H1 (cell line): ENCODE measurements at regions not wholly inside any gene's neighbourhood (a gene's known extent, or its start where the extent isn't known, plus 50 kb on each side); places are given as distances from the start of the nearest gene placed in this dataset.

Source experiments
- BRCA1 ChIP-seq: IDR thresholded peaks from 2 replicates; pipeline ENCODE4 v1.6.1; 2012; ENCODE audit warnings: low read depth, low read length, improper control_type of control experiment
- CTBP2 ChIP-seq: IDR thresholded peaks from 2 replicates; pipeline ENCODE4 v1.7.0; 2011; ENCODE audit warnings: borderline replicate concordance, mild to moderate bottlenecking, moderate library complexity, mixed read lengths, low read length; ENCODE audit not compliant: insufficient read depth, insufficient read length
- EZH2 ChIP-seq: fragments of 200-600 bp; sonication (generic); IDR thresholded peaks from 2 replicates; pipeline ENCODE4 v1.7.1; 2012; ENCODE audit warnings: low read depth, mild to moderate bottlenecking, moderate library complexity, low read length, inconsistent platforms; ENCODE audit not compliant: severe bottlenecking
- NANOG ChIP-seq: IDR thresholded peaks from 2 replicates; pipeline ENCODE4 v1.6.1; 2011; ENCODE audit warnings: low read length, low read depth, mild to moderate bottlenecking, inconsistent platforms; ENCODE audit not compliant: insufficient read depth, poor library complexity, severe bottlenecking
- RAD21 ChIP-seq, 2 experiments: IDR thresholded peaks in 1 of 2; conservative IDR thresholded peaks in 1 of 2; 2 replicates each; pipeline ENCODE4 v1.6.1; 2011; ENCODE audit warnings: low read depth in 2 of 2, low read length in 2 of 2, improper control_type of control experiment in 1 of 2, inconsistent platforms in 1 of 2, mild to moderate bottlenecking in 1 of 2, moderate library complexity in 1 of 2
- SIN3A ChIP-seq, 2 experiments: IDR thresholded peaks in 1 of 2; conservative IDR thresholded peaks in 1 of 2; 2 replicates each; pipeline ENCODE4 v1.6.1; 2011 to 2012; ENCODE audit warnings: low read length in 2 of 2, improper control_type of control experiment in 1 of 2, low read depth in 1 of 2, mild to moderate bottlenecking in 1 of 2
- SIRT6 ChIP-seq: IDR thresholded peaks from one replicate; pipeline ENCODE4 v1.7.1; 2012; ENCODE audit warnings: low read length, inconsistent platforms
- TEAD4 ChIP-seq: IDR thresholded peaks from 2 replicates; pipeline ENCODE4 v1.6.1; 2012; ENCODE audit warnings: low read depth, low read length, inconsistent platforms, mixed read lengths
- TF ChIP-seq, protein P1 (sequence below): fragments of 300-600 bp; sonication (generic); IDR thresholded peaks from 2 replicates; pipeline ENCODE4 v1.7.1; 2012; ENCODE audit warnings: low read length, moderate library complexity, mild to moderate bottlenecking, inconsistent platforms; ENCODE audit not compliant: insufficient replicate concordance
- TF ChIP-seq, protein P2 (sequence below): IDR thresholded peaks from 2 replicates; pipeline ENCODE4 v1.6.1; 2011; ENCODE audit warnings: low read length, improper control_type of control experiment

DNA sequence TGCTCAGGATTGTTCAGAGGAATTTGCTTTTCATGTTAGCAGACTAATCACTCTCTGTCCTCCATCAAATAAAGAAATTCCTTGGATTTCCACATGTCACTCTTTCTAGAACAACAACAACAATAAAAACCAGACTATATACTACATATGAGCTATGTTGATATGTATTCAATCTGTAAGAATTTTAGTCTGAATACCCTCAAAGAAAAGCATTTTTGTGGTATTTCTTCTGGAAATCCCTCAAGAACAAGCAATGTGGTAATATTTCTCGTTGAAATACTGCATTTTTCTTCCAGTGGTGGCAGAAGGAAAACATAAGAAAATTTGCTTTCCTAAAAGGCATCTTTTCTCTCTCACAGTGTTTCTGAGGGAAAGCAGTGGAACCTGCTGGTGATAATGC, 312.6 kb upstream of the RSPO3 start (continued):
- TF ChIP-seq, protein P1, sequence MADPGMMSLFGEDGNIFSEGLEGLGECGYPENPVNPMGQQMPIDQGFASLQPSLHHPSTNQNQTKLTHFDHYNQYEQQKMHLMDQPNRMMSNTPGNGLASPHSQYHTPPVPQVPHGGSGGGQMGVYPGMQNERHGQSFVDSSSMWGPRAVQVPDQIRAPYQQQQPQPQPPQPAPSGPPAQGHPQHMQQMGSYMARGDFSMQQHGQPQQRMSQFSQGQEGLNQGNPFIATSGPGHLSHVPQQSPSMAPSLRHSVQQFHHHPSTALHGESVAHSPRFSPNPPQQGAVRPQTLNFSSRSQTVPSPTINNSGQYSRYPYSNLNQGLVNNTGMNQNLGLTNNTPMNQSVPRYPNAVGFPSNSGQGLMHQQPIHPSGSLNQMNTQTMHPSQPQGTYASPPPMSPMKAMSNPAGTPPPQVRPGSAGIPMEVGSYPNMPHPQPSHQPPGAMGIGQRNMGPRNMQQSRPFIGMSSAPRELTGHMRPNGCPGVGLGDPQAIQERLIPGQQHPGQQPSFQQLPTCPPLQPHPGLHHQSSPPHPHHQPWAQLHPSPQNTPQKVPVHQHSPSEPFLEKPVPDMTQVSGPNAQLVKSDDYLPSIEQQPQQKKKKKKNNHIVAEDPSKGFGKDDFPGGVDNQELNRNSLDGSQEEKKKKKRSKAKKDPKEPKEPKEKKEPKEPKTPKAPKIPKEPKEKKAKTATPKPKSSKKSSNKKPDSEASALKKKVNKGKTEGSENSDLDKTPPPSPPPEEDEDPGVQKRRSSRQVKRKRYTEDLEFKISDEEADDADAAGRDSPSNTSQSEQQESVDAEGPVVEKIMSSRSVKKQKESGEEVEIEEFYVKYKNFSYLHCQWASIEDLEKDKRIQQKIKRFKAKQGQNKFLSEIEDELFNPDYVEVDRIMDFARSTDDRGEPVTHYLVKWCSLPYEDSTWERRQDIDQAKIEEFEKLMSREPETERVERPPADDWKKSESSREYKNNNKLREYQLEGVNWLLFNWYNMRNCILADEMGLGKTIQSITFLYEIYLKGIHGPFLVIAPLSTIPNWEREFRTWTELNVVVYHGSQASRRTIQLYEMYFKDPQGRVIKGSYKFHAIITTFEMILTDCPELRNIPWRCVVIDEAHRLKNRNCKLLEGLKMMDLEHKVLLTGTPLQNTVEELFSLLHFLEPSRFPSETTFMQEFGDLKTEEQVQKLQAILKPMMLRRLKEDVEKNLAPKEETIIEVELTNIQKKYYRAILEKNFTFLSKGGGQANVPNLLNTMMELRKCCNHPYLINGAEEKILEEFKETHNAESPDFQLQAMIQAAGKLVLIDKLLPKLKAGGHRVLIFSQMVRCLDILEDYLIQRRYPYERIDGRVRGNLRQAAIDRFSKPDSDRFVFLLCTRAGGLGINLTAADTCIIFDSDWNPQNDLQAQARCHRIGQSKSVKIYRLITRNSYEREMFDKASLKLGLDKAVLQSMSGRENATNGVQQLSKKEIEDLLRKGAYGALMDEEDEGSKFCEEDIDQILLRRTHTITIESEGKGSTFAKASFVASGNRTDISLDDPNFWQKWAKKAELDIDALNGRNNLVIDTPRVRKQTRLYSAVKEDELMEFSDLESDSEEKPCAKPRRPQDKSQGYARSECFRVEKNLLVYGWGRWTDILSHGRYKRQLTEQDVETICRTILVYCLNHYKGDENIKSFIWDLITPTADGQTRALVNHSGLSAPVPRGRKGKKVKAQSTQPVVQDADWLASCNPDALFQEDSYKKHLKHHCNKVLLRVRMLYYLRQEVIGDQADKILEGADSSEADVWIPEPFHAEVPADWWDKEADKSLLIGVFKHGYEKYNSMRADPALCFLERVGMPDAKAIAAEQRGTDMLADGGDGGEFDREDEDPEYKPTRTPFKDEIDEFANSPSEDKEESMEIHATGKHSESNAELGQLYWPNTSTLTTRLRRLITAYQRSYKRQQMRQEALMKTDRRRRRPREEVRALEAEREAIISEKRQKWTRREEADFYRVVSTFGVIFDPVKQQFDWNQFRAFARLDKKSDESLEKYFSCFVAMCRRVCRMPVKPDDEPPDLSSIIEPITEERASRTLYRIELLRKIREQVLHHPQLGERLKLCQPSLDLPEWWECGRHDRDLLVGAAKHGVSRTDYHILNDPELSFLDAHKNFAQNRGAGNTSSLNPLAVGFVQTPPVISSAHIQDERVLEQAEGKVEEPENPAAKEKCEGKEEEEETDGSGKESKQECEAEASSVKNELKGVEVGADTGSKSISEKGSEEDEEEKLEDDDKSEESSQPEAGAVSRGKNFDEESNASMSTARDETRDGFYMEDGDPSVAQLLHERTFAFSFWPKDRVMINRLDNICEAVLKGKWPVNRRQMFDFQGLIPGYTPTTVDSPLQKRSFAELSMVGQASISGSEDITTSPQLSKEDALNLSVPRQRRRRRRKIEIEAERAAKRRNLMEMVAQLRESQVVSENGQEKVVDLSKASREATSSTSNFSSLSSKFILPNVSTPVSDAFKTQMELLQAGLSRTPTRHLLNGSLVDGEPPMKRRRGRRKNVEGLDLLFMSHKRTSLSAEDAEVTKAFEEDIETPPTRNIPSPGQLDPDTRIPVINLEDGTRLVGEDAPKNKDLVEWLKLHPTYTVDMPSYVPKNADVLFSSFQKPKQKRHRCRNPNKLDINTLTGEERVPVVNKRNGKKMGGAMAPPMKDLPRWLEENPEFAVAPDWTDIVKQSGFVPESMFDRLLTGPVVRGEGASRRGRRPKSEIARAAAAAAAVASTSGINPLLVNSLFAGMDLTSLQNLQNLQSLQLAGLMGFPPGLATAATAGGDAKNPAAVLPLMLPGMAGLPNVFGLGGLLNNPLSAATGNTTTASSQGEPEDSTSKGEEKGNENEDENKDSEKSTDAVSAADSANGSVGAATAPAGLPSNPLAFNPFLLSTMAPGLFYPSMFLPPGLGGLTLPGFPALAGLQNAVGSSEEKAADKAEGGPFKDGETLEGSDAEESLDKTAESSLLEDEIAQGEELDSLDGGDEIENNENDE, result no peak
- TF ChIP-seq NANOG, result no peak
- no peak for TF ChIP-seq RAD21 (IDR thresholded peaks at IDR 0.05 in 1 of 2, conservative IDR thresholded peaks at IDR 0.05 in 1 of 2; ENCODE audit: low read depth in 2 of 2, low read length in 2 of 2)
- TF ChIP-seq TEAD4, result no peak
- no peak for TF ChIP-seq SIRT6
- no peak for TF ChIP-seq EZH2
- no peak for TF ChIP-seq CTBP2
- TF ChIP-seq, protein P2, sequence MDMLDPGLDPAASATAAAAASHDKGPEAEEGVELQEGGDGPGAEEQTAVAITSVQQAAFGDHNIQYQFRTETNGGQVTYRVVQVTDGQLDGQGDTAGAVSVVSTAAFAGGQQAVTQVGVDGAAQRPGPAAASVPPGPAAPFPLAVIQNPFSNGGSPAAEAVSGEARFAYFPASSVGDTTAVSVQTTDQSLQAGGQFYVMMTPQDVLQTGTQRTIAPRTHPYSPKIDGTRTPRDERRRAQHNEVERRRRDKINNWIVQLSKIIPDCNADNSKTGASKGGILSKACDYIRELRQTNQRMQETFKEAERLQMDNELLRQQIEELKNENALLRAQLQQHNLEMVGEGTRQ, result no peak
- no peak for TF ChIP-seq BRCA1
- no peak for TF ChIP-seq SIN3A (conservative IDR thresholded peaks at IDR 0.05 in 1 of 2, IDR thresholded peaks at IDR 0.05 in 1 of 2; ENCODE audit: low read depth in 1 of 2, low read length in 2 of 2)
